ENCODE measurements at regions not wholly inside any gene's neighbourhood (a gene's known extent, or its start where the extent isn't known, plus 50 kb on each side); places are given as distances from the start of the nearest gene placed in this dataset.

- TF ChIP-seq MZF1 (tag by site-specific recombination; IDR thresholded peaks at IDR 0.05; ENCODE audit: borderline replicate concordance) (no peak), REST (tag by site-specific recombination; IDR thresholded peaks at IDR 0.05) (no peak), ZNF274 (IDR thresholded peaks at IDR 0.05; ENCODE audit: low read length) (no peak), ZNF274 (tag by site-specific recombination; IDR thresholded peaks at IDR 0.05; ENCODE audit: borderline replicate concordance) (no peak), KLF16 (tag by site-specific recombination; IDR thresholded peaks at IDR 0.05) (no peak)
- TF ChIP-seq, protein P1, sequence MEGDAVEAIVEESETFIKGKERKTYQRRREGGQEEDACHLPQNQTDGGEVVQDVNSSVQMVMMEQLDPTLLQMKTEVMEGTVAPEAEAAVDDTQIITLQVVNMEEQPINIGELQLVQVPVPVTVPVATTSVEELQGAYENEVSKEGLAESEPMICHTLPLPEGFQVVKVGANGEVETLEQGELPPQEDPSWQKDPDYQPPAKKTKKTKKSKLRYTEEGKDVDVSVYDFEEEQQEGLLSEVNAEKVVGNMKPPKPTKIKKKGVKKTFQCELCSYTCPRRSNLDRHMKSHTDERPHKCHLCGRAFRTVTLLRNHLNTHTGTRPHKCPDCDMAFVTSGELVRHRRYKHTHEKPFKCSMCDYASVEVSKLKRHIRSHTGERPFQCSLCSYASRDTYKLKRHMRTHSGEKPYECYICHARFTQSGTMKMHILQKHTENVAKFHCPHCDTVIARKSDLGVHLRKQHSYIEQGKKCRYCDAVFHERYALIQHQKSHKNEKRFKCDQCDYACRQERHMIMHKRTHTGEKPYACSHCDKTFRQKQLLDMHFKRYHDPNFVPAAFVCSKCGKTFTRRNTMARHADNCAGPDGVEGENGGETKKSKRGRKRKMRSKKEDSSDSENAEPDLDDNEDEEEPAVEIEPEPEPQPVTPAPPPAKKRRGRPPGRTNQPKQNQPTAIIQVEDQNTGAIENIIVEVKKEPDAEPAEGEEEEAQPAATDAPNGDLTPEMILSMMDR (tag by site-specific recombination; IDR thresholded peaks at IDR 0.05): no peak
Observed at GRCh38 chr1:219689774-219690173, 76.9 kb upstream of the ZC3H11B start.
